GM19025 (cell line): ENCODE measurements at regions not wholly inside any gene's neighbourhood (a gene's known extent, or its start where the extent isn't known, plus 50 kb on each side); places are given as distances from the start of the nearest gene placed in this dataset.
A peak's percentile ranks its signal among the peaks of the same experiment; 100 is the strongest.
"Not testable (repeated sequence)": the region's sequence is repeated elsewhere in the genome, so short reads cannot be mapped to it uniquely, and the experiment has no call there.

ENCODE experiments used
- ATAC-seq: cut with Tn5 transposase; IDR thresholded peaks from one replicate; pipeline ENCODE4 v1.9.1; 2021; ENCODE audit warnings: mild to moderate bottlenecking, low read depth, moderate library complexity; ENCODE audit not compliant: unreplicated experiment

DNA sequence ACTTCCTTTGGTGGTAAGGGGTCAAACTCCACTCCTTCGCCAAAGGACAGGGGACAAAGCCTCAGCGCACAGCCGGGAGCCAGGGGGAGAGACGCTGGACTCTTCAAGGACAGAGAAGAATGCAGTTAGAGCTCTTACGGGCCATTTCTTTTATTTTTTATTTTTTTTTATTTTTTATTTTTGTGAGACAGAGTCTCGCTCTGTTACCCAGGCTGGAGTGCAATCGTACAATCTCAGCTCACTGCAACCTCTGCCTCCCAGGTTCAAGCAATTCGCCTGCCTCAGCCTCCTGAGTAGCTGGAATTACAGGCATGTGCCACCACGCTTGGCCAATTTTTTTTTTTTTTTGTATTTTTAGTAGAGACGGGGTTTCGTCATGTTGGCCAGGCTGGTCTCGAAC, 93.2 kb upstream of the RPH3AL start, which contains the start of gene RFLNB:
Gene RFLNB (minus strand): TSS at position 101 of the 400 bp plus-strand sequence.
- ATAC-seq = not testable (repeated sequence)

DNA sequence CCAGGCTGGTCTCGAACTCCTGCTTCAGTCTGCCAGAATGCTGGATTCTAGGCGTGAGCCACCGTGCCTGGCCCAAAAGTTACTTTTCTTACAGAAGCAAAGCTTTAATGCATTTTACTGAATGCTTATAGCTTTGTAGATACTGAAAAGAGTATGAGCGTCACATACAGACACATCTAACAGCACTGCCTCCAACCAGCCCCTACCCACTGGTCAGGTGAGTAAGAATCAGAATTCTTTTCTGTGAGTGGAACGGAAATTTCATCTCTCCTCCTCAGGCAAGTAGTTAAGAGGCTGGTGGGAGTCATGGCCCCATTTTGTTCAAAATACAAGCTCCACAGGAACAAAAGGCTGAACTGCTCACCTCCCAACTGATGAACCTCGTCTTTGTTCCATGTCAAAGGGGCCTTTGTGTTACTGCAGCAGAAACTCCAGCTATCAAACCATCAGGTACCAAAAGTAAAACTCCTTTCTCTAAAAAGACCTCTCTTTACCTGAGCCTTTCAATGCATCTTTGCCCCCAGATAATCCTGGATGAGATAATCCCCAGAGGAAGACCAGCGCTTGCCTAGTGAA, 92.4 kb upstream of the RPH3AL start:
- ATAC-seq = no peak

DNA sequence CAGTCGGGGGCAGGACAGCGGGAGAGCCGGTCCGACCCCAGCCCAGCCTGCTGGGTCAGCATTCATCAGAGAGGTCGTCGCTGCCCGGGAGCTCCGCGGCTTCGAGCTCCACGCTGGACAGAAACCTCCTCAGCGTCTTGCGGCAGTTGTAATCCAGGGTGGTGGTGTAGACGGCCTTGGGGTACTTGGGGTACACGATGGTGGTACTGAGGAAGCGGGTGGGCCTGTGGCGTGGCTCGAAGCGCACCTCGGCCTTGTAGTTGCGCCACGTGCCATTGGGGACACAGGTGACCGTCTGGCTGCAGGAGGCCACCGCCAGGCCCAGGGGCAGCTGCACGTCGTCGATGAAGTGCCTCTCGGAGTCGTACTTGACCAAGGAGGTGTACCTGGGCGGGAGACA, 90.5 kb upstream of the RPH3AL start:
- ATAC-seq = no peak

DNA sequence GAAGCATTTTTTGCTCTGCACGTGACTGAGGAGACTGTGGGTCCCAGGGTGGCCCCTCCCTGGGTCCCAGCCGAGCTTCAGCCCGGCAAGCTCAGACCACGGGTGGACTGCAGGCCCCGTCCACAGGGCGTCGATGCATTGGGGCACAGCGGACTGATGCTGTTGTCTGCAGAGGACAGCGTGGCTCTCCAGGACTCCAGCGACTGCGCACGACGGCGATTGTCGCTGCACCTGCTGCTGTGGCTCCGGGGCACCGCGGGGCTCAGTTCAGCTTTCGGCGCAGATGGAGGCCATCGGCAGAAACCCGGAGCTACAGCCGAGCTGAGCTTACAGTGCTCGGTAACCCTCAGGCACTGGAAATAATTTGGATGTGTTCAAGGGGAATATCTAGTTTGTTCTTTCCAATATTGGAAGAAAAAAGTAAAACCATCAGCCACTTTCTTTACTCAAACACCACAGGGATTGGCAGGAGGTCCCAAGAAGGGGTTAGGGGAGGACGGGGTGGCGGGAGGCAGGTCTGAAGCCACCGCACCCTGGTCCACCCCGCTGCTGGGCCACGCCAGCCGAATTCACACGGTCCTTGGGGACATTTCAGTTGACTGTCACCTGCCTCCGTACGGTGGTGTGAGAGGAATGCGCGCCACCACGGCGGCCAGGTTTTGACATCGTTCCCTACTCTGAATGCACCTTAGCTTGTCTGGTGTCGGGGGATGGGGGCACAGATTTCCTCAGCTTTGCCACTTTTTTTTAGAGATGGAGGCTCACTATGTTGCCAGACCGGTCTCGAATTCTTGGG, 88.7 kb upstream of the RPH3AL start:
- ATAC-seq = no peak

DNA sequence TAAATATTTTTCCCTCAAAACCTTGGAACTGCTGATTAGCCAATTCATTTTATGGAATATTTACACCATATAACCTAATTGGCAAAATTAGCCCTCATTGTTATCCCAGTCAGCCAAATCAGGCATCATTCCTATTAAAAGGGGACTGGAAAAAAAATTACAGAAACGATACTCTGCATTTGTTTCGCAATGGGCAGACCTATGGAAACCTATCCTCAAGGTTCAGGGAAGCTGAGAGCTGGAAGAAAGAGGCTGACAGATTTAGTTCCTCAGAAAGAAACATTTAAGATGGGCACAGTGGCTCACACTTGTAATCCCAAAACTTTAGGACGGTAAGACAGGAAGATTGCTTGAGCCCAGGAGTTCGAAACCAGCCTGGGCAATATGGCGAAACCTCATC, 85.6 kb upstream of the RPH3AL start:
- ATAC-seq = no peak

DNA sequence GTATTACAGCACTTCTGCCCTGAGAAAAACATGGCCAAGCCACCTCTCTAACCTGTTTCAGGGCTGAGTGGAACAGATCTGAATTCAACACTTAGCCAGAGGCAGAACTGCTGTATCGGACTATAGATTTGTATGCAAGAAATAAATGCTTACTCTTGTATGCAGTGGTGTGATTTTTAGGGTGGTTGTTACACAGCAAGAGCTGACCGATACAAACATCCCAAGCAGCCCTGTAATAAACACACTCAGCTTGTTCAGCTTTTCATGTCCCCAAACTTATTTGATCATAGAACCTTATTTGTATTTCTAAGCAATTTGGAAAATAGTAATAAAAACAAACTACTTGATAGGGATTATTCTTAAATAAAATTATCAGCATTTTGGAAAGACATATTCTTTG, 84.9 kb upstream of the RPH3AL start:
- ATAC-seq = no peak

DNA sequence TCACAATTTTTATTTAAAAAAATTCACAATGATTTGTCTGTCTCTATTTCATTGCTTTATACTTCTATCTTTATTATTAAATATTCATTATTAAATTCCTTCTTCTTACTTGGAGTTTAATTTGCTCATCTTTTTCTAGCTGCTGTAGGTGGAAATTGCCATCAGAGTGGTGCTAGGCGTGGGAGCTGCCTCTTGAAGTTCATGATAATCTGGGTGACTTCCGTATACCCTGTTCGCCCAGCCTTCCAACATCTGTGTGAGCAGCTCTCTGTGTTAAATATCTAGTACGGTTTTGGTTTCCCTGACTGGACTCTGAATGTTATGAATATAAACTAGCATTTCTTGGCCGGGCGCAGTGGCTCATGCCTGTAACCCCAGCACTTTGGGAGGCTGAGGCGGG, 84.0 kb upstream of the RPH3AL start:
- no peak for ATAC-seq

DNA sequence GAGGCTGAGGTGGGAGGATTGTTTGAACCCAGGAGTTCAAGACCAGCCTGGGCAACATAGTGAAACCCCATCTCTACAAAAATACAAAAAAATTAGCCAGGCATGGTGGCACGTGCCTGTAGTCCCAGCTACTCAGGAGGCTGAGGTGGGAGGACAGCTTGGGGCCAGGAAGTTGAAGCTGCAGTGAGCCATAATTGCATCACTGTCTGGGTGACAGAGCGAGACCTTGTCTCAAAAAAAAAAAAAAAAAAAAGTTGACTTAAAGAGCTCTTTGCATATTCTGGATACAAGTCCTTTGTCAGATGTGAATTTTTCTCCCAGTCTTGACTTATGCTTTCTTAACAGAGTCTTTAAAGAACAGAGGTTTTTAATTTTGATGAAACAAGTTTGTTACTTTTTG, 79.9 kb upstream of the RPH3AL start:
- ATAC-seq = not testable (repeated sequence)

DNA sequence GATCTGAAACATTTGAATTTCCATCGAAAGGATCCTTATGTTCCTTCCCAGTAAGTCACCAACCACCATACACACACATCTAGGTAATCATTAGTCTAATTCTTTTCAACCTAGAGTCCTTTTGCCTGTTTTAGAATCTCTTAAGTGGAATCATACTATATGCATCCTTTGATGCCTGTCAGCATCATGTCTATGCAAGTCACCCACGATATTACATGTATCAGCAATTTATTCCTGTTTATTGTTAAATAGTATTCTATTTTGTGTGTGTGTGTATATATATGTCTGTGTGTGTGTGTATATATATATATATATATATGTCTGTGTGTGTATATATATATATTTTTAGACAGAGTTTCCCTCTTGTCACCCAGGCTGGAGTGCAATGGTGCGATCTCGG, 78.9 kb upstream of the RPH3AL start:
- ATAC-seq = no peak

DNA sequence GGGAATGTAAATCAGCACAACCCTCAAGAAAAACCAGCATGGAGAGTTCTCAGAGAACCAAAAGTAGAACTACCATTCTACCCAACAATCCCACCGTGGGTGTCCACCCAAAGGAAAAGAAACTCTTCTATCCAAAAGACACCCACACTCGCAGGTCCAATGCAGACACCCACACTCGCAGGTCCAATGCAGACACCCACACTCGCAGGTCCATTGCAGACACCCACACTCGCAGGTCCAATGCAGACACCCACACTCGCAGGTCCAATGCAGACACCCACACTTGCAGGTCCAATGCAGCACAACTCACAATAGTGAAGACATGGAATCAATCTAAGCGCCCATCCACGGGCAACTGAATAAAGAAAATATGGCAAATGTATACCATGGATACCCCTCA, 77.0 kb upstream of the RPH3AL start:
- no peak for ATAC-seq

DNA sequence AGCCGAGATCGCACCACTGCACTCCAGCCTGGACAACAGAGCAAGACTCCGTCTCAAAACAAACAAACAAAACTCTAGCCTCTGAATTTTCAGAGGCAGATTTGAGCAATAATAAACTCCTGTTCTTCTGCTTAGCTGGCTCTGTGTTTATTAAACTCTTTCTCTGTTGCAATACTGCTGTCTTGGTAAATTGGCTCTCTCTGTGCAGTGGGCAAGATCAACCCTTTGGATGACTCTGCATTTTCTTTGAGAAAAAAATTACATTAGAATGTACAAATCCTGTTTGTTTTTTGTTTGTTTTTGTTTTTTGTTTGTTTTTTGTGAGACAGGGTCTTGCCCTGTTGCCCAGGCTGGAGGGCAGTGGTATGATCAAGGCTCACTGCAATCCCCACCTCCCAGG, 75.8 kb upstream of the RPH3AL start:
- no peak for ATAC-seq

DNA sequence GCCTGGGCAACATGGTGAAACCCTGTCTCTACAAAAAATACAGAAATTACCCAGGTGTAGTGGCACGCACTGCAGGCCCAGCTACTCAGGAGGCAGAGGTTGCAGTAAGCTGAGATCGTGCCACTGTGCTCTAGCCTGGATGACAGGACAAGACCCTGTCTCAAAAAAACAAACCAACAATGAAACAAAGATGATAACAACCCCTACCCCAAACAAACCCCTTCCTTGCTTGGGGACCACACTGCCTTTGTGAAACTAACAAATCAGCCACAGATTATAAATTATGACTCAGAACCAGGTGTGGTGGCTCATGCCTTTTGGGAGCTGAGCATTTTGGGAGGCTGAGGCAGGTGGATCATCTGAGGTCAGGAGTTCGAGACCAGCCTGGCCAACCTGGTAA, 75.3 kb upstream of the RPH3AL start:
- no peak for ATAC-seq

DNA sequence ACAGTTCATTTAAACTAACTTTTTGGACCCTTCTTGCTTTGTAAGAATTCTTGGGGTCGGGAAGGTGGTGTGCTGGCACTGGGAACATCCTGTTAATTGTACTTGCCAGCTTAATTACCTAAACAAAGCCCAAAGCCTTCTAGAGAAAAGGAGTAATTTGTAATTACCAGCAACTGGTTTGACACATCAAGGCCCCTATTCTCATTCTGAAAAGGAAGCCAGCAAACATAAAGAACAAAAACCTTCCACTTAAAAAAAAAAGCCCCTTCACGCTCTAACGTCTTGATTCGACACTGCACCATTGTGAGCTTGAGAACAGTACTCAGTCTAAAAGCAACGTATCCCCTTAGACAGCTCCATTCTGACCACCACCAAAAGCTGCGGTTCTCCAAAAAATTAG, 74.7 kb upstream of the RPH3AL start:
- no peak for ATAC-seq

DNA sequence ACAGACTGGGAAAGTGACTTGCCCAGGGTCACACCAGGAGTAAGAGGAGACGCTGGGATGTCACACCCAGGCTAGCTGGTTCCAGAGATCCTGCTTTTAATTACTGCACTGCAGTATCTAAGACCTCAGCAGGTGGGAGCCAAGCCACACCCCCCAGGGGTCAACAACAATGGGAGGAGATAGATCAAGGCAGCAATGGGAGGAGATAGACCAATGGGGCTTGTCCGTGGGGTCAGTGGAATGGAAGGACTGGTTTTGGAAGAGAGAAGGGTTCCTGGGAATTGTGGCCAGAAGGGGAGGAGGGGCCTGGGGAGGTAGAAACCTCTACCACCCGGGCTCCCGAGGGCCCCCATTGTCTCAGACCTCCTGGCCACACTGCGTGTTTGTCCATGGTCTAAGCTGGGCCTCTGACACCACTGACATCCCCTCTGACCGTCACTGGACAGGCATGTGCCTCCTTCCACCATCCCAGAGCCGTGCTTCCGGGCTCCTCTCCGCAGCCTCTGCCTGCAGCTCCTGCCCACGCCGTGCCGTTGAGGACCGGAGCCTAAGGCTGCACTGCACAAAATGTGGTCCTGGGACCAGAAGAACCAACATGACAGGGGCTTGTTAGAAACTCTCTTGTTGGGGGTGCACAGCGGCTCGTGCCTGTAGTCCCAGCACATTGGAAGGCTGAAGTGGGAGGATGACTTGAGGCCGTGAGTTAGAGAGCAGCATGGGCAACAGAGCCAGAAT, 69.8 kb upstream of the RPH3AL start:
- no peak for ATAC-seq

DNA sequence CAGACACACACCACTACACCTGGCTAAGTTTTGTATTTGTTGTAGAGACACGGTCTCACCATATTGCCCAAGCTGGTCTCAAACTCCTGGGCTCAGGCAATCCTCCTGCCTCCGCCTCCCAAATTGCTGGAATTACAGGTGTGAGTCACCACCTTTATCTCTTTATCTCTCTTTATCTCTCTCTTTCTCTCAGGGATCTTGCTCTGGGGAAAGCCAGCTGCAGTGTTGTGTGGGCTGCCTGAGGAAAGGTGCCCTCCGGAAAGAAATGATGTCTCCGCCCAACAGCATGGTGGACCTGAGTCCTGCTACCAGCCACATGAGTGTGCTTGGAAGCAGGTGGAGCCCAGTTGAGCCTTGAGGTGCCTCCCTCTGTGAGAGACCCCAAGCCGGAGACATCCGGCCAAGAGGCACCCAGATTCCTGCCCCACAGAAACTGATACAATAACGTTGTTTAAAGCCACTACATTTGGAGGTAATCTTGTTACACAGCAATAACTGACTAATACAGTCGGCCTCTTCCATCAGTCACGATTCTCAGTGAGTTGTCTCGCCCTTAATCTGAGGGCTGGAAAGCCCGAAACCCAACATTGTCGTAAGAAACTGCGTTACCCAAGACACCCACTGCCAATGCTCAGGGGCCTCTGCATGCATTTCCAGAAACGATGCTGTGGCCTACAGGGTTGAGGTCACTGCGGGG, 68.0 kb upstream of the RPH3AL start:
- ATAC-seq = no peak

DNA sequence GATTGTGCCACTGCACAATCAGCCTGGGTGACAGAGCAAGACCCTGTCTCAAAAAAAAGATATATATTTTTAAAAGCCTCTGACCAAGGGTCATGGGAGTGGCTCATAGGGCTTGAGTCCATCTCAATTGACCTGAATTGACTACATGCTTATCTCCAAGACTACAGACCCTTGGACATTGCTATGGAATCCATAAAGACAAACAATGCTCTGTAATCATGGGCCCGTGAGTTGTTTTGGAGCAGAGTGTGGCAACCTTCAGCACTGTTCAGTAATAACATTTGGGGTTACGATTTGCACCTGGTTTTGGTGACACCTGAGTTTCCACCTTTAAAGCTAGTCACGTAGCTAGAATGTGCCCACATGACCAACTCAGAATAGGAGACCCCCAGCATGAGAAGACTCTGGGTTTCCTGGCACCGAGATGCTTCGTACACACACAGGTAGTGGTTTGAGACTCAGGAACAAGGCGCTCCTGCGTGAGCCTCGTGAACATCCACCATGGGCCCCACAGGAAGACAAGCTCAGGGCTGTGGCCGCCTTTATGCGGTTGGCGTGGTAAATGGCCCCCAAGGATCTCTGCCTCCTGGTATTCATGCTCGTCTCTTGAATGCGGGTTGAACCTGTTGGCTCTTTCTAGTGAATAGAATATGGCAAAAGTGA, 66.6 kb upstream of the RPH3AL start:
- ATAC-seq = no peak

DNA sequence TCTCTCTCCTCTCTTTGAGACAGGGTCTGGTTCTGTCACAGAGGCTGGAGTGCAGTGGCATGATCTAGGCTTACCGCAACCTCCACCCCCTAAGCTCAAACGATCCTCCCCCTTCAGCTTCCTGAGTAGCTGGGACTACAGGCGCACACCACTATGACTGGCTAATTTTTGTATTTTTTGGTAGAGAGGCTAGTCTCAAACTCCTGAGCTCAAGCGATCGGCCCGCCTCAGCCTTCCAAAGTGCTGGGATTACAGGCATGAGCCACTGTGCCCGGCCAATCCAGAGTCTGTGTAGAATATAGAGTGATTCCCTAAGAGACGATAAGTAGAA, 65.8 kb upstream of the RPH3AL start:
- no peak for ATAC-seq

DNA sequence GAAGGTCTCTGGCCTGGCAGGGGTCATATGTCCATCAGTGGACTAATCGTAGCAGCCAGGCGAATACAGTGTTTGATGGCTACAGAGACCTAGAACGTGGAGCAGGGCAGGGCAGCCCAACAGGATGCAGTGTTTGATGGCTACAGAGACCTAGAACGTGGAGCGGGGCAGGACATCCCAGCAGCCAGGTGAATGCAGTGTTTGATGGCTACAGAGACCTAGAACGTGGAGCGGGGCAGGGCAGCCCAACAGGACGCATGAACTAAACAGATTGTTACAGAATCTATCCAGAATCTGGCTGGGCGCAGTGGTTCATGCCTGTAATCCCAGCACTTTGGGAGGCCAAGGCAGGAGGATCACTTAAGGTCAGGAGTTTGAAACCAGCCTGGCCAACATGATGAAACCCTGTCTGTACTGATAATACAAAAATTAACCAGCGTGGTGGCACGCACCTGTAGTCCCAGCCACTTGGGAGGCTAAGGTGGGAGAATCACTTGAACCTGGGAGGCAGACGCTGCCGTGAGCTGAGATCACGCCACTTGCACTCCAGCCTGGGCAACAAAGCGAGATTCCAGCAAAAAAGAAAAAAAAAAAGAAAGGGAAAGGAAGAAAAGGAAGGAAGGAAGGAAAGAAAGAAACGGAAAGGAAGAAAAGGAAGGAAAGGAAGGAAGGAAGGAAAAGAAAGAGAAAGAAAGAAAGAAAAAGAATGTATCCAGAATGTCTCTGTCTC, 65.2 kb upstream of the RPH3AL start:
- no peak for ATAC-seq

DNA sequence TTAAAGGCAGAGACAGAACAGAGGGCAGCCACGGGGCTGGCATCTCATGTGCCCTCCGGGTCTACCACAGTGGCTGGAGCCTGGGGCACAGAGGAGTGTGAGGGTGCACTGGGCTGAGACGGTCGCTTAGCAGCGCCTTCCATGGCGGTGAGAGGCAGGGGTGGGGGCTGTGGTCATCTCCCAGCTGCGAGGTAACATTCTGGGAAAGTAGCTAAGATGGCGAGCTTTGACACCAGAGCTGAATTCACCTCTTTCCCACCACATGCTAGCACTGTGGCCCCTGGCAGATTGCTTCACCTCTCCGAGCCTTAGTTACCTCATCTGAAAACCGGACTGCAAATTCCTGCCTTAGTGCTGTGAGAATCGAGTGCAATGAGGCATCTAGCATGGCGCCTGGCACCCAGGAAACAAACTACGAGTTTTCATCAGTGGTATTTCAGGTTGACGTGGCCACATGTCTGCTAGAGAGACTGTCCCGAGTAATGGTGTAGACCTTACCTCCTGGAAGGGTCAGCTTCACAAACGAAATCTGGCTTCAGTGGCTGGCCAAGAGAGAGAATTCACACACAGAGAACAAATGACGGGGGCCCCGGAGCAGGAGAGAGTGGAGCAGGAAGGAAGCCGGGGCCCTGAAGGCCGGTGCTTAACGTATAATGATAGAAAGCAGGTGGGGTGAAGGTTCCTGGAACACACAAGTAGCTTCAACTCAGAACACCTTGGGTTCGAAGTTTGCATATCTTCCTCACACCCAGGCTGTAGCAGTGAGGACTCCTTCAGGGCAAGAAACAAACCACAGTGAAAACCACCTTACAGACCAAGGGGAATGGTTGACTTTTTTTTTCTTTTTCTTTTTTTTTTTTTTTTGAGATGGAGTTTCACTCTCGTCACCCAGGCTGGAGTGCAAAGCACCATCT, 63.9 kb upstream of the RPH3AL start:
- ATAC-seq = peak; percentile 81
